ENCODE measurements at regions not wholly inside any gene's neighbourhood (a gene's known extent, or its start where the extent isn't known, plus 50 kb on each side); places are given as distances from the start of the nearest gene placed in this dataset.

GRCh38 chr20:53712212-53712977 is 118.8 kb upstream of the ZNF217 start:
- DNase-seq: no peak

- DNase-seq: no peak
Measured at GRCh38 chr20:53711333-53712211, 117.9 kb upstream of the ZNF217 start.

GRCh38 chr20:53708129-53708968 is 114.7 kb upstream of the ZNF217 start:
- no peak for DNase-seq

- no peak for DNase-seq
Measured at GRCh38 chr20:53707371-53708055, 113.9 kb upstream of the ZNF217 start.

GRCh38 chr20:53706466-53707370 is 113.1 kb upstream of the ZNF217 start:
- DNase-seq: no peak

GRCh38 chr20:53706008-53706465 is 112.4 kb upstream of the ZNF217 start:
- no peak for DNase-seq

GRCh38 chr20:53702617-53703016 is 109.0 kb upstream of the ZNF217 start:
- DNase-seq: no peak

GRCh38 chr20:53699906-53700305 is 106.3 kb upstream of the ZNF217 start:
- no peak for DNase-seq

GRCh38 chr20:53699085-53699674 is 105.5 kb upstream of the ZNF217 start:
- DNase-seq: no peak

- DNase-seq: no peak
Measured at GRCh38 chr20:53698371-53698978, 104.8 kb upstream of the ZNF217 start.

GRCh38 chr20:53695797-53696527 is 102.3 kb upstream of the ZNF217 start:
- DNase-seq: no peak

- no peak for DNase-seq
Measured at GRCh38 chr20:53693262-53693871, 99.7 kb upstream of the ZNF217 start.

GRCh38 chr20:53692465-53693067 is 98.9 kb upstream of the ZNF217 start:
- DNase-seq: no peak

GRCh38 chr20:53691811-53692192 is 98.2 kb upstream of the ZNF217 start:
- DNase-seq: no peak

- no peak for DNase-seq
Measured at GRCh38 chr20:53691060-53691810, 97.6 kb upstream of the ZNF217 start.

GRCh38 chr20:53688085-53688484 is 94.4 kb upstream of the ZNF217 start:
- DNase-seq: no peak

- no peak for DNase-seq
Measured at GRCh38 chr20:53685070-53685595, 91.5 kb upstream of the ZNF217 start.

GRCh38 chr20:53683506-53683905 is 89.9 kb upstream of the ZNF217 start:
- no peak for DNase-seq
